GM20000 (cell line): ENCODE measurements at regions not wholly inside any gene's neighbourhood (a gene's known extent, or its start where the extent isn't known, plus 50 kb on each side); places are given as distances from the start of the nearest gene placed in this dataset.

Experiments
- DNase-seq: peaks from one replicate; pipeline ENCODE4 v3.0.0; 2012; ENCODE audit warnings: low spot score
- CTCF ChIP-seq: IDR thresholded peaks from 2 replicates; pipeline ENCODE4 v1.5.1; 2012; ENCODE audit warnings: mild to moderate bottlenecking, control low read depth; ENCODE audit errors: extremely low read depth, missing control alignments

DNA sequence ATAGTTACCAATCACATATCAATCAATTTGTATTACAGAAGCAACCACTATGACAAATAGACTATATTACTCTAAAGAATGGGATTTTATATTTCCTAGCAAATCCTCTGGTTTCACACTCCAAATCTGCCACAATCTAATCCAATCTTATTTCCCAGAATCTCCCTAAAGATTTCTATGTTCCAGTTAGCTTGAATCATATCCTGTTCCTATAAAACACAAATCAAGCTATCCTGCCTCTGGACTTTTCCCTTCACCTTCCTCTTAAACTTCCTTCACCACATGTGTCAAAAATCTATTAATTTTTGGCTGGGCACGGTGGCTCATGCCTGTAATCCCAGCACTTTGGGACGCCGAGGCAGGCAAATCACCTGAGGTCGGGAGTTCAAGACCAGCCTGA is 50.0 kb downstream of the PIK3C2A start:
- TF ChIP-seq CTCF, result no peak
- no peak for DNase-seq

- DNase-seq, result no peak
- no peak for TF ChIP-seq CTCF
Observed at GRCh38 chr11:17156283-17156682, 51.5 kb downstream of the PIK3C2A start.

- TF ChIP-seq CTCF, result no peak
Observed at GRCh38 chr11:17154409-17155159, 53.2 kb downstream of the PIK3C2A start.

DNA sequence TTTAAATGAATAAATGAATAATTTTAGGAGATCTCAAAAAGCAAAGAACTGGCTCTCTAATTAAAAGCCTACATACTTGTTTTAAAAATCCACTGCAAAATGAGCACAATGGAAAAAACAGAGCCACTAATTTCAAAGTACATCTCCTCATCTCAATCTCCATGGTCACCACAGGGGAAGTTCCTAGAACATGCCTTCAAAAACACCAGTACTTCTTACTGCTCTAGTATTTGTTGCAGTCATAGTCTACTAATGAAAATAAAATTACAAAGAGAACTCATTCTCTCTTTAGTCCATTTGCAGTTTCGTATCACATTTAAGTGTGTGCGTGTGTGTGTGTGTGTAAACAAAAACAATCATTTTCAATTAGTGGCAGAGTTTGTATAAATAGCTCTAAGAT is 54.0 kb downstream of the PIK3C2A start:
- no peak for TF ChIP-seq CTCF
- no peak for DNase-seq

More at GRCh38 chr11:17154409-17155159, 53.2 kb downstream of the PIK3C2A start:
- DNase-seq, result no peak

DNA sequence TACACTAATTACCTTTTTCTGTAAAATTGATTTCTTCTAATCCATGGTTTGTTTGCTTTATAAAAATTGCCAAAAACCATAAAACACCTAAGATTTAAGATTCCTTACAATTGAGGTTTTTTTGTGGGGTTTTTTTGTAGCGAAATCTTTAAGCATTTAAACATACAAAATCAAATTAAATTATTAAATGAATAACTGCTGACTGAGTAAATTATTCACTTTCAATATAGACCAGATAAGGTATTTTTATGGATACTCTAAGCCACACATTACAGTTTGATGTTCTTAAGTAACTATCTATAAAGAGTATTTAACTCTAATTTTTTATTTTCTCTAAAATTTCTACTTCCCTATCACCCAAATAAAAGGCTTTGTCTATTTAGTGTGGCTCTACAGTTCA is 55.5 kb downstream of the PIK3C2A start:
- no peak for TF ChIP-seq CTCF
- DNase-seq, result no peak

DNA sequence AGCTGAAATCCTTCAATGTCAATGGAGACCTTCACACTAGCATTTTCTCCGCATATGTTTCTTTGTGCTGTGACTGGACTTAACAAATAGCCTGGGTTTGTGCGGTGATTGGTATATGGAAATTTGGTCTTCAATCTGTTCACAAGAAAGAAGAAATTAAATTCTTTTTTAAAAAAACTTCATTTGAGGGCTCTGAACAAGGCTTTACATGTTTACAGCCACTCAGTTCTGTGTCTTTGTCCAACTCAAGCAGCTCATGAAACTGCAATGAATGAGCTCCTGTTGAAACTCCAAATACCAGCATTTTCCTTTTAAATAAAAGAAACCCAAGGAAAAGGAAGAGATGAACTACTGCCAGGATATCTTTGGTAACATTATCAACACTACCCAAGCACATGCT is 57.3 kb downstream of the PIK3C2A start:
- no peak for TF ChIP-seq CTCF
- DNase-seq, result no peak

DNA sequence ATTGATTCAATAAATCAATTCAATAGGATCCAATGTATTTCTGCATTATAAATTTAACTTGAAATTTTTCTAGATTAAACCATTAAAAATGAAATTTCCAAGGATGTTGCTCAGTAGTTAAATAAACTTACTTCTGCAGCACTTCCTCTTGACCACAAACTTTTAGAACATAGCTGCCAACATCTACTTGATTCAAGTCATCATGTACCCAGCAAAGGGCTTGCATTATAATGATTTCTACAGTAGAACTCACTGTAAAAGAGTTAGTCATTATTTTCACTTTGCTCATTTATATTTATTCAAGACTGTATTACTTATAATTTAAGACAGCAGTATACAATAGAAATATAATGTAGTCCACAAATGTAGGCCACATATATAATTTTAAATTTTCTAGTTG is 59.2 kb downstream of the PIK3C2A start:
- no peak for TF ChIP-seq CTCF
- no peak for DNase-seq
